Thyroid gland (tissue), 4 donors: ENCODE measurements at regions not wholly inside any gene's neighbourhood (a gene's known extent, or its start where the extent isn't known, plus 50 kb on each side); places are given as distances from the start of the nearest gene placed in this dataset.

Experiments used
- CTCF ChIP-seq, 6 experiments: fragments of 200-600 bp in 3 of 6; fragments of 450-650 bp in 3 of 6; sonication (generic) in 3 of 6; IDR thresholded peaks; one replicate each; pipeline ENCODE4 v1.5.1; 2016 to 2019; ENCODE audit warnings: antibody characterized with exemption in 6 of 6, mild to moderate bottlenecking in 2 of 6, inconsistent platforms in 1 of 6, moderate library complexity in 1 of 6
- POLR2A ChIP-seq, 2 donors: fragments of 450-650 bp; IDR thresholded peaks; one replicate each; pipeline ENCODE4 v1.6.1; 2017; ENCODE audit warnings: antibody characterized with exemption in 2 of 2, mild to moderate bottlenecking in 2 of 2, moderate library complexity in 1 of 2

DNA sequence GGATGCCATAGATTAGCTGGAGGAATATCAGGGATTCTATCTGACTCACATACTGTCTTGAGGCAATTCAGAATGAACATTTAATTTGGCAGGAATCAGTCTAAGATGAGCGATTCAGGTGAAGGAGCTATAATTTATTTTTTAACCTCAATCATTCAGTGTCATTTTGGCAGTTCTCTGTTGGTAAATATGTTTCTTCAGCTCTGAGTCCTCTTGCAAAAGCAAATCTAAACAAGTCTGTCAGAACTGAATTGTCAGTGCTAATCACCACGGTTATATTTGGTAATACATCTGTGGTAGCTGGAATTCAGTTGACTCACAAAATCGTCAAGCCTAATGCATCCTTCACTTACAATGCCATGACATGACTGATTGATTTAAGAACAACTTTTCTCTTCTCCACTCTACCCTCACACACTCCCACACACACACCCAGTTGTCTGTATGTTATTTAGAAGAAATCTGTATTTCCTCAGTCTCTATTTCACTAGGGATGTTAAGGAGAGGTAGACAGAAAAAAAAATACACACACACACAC lies 516.6 kb upstream of the NXPH2 start:
- TF ChIP-seq POLR2A (IDR thresholded peaks at IDR 0.05) (no peak), CTCF (IDR thresholded peaks at IDR 0.05) (no peak)
